Body of pancreas (tissue), 4 donors: ENCODE measurements at regions not wholly inside any gene's neighbourhood (a gene's known extent, or its start where the extent isn't known, plus 50 kb on each side); places are given as distances from the start of the nearest gene placed in this dataset.

Source experiments
- CTCF ChIP-seq, 7 experiments: fragments of 450-650 bp in 4 of 7; fragments of 200-600 bp in 3 of 7; sonication (generic) in 3 of 7; IDR thresholded peaks; one replicate each; pipeline ENCODE4 v1.5.1; 2016 to 2019; ENCODE audit warnings: antibody characterized with exemption in 7 of 7
- POLR2A ChIP-seq, 3 donors: fragments of 450-650 bp; IDR thresholded peaks; one replicate each; pipeline ENCODE4 v1.6.1; 2016; ENCODE audit warnings: antibody characterized with exemption in 3 of 3, mild to moderate bottlenecking in 2 of 3

GRCh38 chr2:147165697-147166382, 679.0 kb upstream of the ACVR2A start:
- TF ChIP-seq CTCF (IDR thresholded peaks at IDR 0.05), result no peak
- no peak for TF ChIP-seq POLR2A (IDR thresholded peaks at IDR 0.05)
